Stomach (tissue), 4 donors: ENCODE measurements at regions not wholly inside any gene's neighbourhood (a gene's known extent, or its start where the extent isn't known, plus 50 kb on each side); places are given as distances from the start of the nearest gene placed in this dataset.

ENCODE experiments used
- EP300 ChIP-seq: sonication (generic); formaldehyde crosslinking; IDR thresholded peaks from one replicate; pipeline ENCODE4 v1.6.1; 2017; ENCODE audit warnings: antibody characterized with exemption
- POLR2A ChIP-seq, 4 donors: fragments of 450-650 bp; IDR thresholded peaks; one replicate each; pipeline ENCODE4 v1.6.1; 2016; ENCODE audit warnings: antibody characterized with exemption in 4 of 4, control low read depth in 2 of 4, mild to moderate bottlenecking in 1 of 4, moderate library complexity in 1 of 4
- POLR2AphosphoS5 ChIP-seq, 3 donors: sonication (generic); formaldehyde crosslinking; IDR thresholded peaks; one replicate each; pipeline ENCODE4 v1.6.1; 2016; ENCODE audit warnings: antibody characterized with exemption in 3 of 3
- TF ChIP-seq, protein P1 (sequence below), 7 experiments: fragments of 450-650 bp in 4 of 7; fragments of 200-600 bp in 3 of 7; sonication (generic) in 3 of 7; IDR thresholded peaks; one replicate each; pipeline ENCODE4 v1.5.1; 2016 to 2019; ENCODE audit warnings: antibody characterized with exemption in 7 of 7, control low read depth in 2 of 7, mild to moderate bottlenecking in 1 of 7

DNA sequence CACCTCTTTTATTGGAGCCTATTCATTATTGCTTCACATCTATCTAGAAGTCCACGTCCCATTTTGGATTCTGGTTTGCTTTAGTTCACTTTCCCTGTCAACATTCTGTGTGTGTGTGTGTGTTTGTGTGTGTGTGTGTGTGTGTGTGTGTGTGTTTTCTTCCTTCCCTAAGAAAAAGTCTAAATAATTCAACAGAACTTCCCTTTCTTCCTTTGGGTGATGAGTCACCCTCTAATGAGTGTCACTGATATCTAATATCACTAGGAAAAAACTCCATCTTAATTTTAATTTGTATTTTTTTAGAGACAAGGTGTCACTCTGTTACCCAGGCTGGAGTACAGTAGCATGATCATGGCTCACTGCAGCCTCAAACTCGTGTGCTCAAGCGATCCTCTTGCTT is 234.2 kb downstream of the TTC8 start:
- TF ChIP-seq, protein P1, sequence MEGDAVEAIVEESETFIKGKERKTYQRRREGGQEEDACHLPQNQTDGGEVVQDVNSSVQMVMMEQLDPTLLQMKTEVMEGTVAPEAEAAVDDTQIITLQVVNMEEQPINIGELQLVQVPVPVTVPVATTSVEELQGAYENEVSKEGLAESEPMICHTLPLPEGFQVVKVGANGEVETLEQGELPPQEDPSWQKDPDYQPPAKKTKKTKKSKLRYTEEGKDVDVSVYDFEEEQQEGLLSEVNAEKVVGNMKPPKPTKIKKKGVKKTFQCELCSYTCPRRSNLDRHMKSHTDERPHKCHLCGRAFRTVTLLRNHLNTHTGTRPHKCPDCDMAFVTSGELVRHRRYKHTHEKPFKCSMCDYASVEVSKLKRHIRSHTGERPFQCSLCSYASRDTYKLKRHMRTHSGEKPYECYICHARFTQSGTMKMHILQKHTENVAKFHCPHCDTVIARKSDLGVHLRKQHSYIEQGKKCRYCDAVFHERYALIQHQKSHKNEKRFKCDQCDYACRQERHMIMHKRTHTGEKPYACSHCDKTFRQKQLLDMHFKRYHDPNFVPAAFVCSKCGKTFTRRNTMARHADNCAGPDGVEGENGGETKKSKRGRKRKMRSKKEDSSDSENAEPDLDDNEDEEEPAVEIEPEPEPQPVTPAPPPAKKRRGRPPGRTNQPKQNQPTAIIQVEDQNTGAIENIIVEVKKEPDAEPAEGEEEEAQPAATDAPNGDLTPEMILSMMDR (IDR thresholded peaks at IDR 0.05) = no peak
- TF ChIP-seq POLR2A (IDR thresholded peaks at IDR 0.05) (no peak), POLR2AphosphoS5 (IDR thresholded peaks at IDR 0.05) (no peak), EP300 (no peak)
